Endothelial cell of umbilical vein (primary cell): ENCODE measurements at regions not wholly inside any gene's neighbourhood (a gene's known extent, or its start where the extent isn't known, plus 50 kb on each side); places are given as distances from the start of the nearest gene placed in this dataset.
A peak's percentile ranks its signal among the peaks of the same experiment; 100 is the strongest.

Experiments
- CTCF ChIP-seq, 2 donors: IDR thresholded peaks; 1 replicate in 1 of 2; 2 replicates in 1 of 2; pipeline ENCODE4 v1.5.1; 2011; ENCODE audit warnings: low read length in 2 of 2, mild to moderate bottlenecking in 2 of 2, moderate library complexity in 2 of 2, control low read depth in 1 of 2, inconsistent platforms in 1 of 2, low read depth in 1 of 2; ENCODE audit not compliant: insufficient read depth in 1 of 2; ENCODE audit errors: extremely low read depth in 1 of 2
- EZH2 ChIP-seq: IDR thresholded peaks from 2 replicates; pipeline ENCODE4 v1.6.1; 2012; ENCODE audit warnings: borderline replicate concordance, low read depth, mild to moderate bottlenecking, moderate library complexity, low read length, inconsistent platforms; ENCODE audit not compliant: severe bottlenecking
- JUN ChIP-seq: IDR thresholded peaks from 2 replicates; pipeline ENCODE4 v1.6.1; 2011; ENCODE audit warnings: borderline replicate concordance, low read depth; ENCODE audit not compliant: insufficient read length, insufficient read depth
- MYC ChIP-seq: IDR thresholded peaks from one replicate; pipeline ENCODE4 v1.6.1; 2011; ENCODE audit warnings: mild to moderate bottlenecking, low read depth, low read length
- POLR2A ChIP-seq: IDR thresholded peaks from 2 replicates; pipeline ENCODE4 v1.6.1; 2012; ENCODE audit warnings: low read depth, mild to moderate bottlenecking, control low read depth, low read length
- TF ChIP-seq, protein P1 (sequence below): IDR thresholded peaks from 2 replicates; pipeline ENCODE4 v1.6.1; 2011; ENCODE audit not compliant: insufficient read depth, insufficient read length

GRCh38 chr3:81425198-81425868 is 336.1 kb downstream of the GBE1 start:
- no peak for TF ChIP-seq CTCF (IDR thresholded peaks at IDR 0.05; ENCODE audit: extremely low read depth in 1 of 2, insufficient read depth in 1 of 2, low read depth in 1 of 2, low read length in 2 of 2)
- TF ChIP-seq POLR2A: no peak
- TF ChIP-seq, protein P1, sequence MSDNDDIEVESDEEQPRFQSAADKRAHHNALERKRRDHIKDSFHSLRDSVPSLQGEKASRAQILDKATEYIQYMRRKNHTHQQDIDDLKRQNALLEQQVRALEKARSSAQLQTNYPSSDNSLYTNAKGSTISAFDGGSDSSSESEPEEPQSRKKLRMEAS: no peak
- TF ChIP-seq MYC: no peak
- no peak for TF ChIP-seq EZH2
- TF ChIP-seq JUN: peak; percentile 96
